Subcutaneous abdominal adipose tissue (tissue), 5 donors: ENCODE measurements at regions not wholly inside any gene's neighbourhood (a gene's known extent, or its start where the extent isn't known, plus 50 kb on each side); places are given as distances from the start of the nearest gene placed in this dataset.
"Not testable (repeated sequence)": the region's sequence is repeated elsewhere in the genome, so short reads cannot be mapped to it uniquely, and the experiment has no call there.

Experiments used
- H3K27ac ChIP-seq: one replicate; pipeline ENCODE4 v1.7.0; 2013; ENCODE audit warnings: low read depth, mild to moderate bottlenecking, inconsistent platforms, low read length, moderate library complexity
- H3K27me3 ChIP-seq, 5 donors: one replicate each; pipeline ENCODE4 v1.7.0; 2013; ENCODE audit warnings: low read length in 5 of 5, inconsistent platforms in 1 of 5; ENCODE audit not compliant: control insufficient read depth in 5 of 5, insufficient read depth in 4 of 5
- H3K36me3 ChIP-seq, 5 donors: one replicate each; pipeline ENCODE4 v1.7.0; 2013; ENCODE audit warnings: low read length in 5 of 5; ENCODE audit not compliant: control insufficient read depth in 5 of 5, insufficient read depth in 5 of 5
- H3K4me1 ChIP-seq, 5 donors: one replicate each; pipeline ENCODE4 v1.7.0; 2013; ENCODE audit warnings: low read length in 5 of 5, mild to moderate bottlenecking in 3 of 5, moderate library complexity in 1 of 5; ENCODE audit not compliant: control insufficient read depth in 5 of 5, insufficient read depth in 5 of 5
- H3K4me3 ChIP-seq, 5 donors: one replicate each; pipeline ENCODE4 v1.7.0; 2013; ENCODE audit warnings: low read length in 5 of 5, low read depth in 1 of 5
- H3K9ac ChIP-seq, 5 donors: one replicate each; pipeline ENCODE4 v1.7.0; 2013; ENCODE audit warnings: low read length in 5 of 5, mild to moderate bottlenecking in 4 of 5, moderate library complexity in 3 of 5
- H3K9me3 ChIP-seq, 5 donors: one replicate each; pipeline ENCODE4 v1.7.0; 2013; ENCODE audit warnings: low read length in 5 of 5; ENCODE audit not compliant: control insufficient read depth in 5 of 5
- donor health status: healthy.
- donor health status: healthy.
- donor health status: healthy.
- donor health status: healthy.
- donor health status: healthy.

- Histone ChIP-seq H3K36me3 (no peaks in the 10 kb centered on the region), H3K27me3 (no peaks in the 10 kb centered on the region), H3K9me3 (peaks cover 0 to 2% (median 0%) of the 10 kb centered on the region in 5 donors), H3K4me1 (no peaks in the 10 kb centered on the region), H3K27ac (no peak overlapping the region), H3K9ac (no peak overlapping the region), H3K4me3 (no peak overlapping the region)
Observed at GRCh38 chr1:99482750-99483149, 163.2 kb upstream of the PALMD start.

DNA sequence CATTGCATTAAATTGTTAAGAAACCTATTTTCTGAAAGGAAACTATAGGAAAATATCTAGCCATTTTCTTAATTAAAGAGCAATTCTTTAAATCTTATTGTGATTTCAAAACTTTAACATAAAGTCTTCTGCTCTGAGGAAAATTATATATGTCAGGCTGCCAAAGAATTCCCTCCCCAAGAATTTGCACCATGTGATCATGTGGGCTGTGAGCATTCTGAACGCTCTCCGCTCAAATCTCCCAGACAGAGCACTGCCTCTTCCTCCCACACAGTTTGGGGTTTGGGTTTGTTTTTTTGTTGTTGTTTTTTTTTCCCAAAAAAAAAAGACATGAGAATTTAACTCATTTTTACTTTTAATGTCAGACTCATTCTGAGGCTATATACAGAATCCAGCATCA, 155.9 kb upstream of the PALMD start:
- H3K4me1 ChIP-seq, result peaks cover 0 to 3% (median 0%) of the 10 kb centered on the region in 5 donors
- H3K27ac ChIP-seq, result no peak overlapping the region
- no peak overlapping the region for H3K4me3 ChIP-seq
- H3K36me3 ChIP-seq, result no peaks in the 10 kb centered on the region
- H3K27me3 ChIP-seq, result no peaks in the 10 kb centered on the region
- no peak overlapping the region for H3K9ac ChIP-seq
- H3K9me3 ChIP-seq, result no peaks in the 10 kb centered on the region

DNA sequence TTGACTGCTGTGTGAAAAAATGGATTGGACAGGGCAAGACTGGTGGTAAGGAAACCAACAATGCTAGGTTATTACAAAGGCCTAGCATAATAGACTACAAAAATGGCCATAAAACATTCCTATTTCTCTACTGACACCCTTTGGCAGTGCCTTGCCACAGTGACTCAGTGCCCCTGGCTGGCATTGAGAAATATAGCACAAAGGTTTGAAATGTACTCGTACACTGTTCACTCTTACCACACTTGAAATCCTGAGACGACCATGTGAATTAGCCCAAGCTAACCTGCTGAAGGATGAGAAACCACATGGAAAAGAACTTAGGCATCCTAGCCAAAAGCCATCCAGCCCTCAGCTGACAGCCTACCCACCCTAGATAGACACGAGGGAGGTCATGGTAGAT, 149.8 kb upstream of the PALMD start:
- Histone ChIP-seq H3K4me3 (no peak overlapping the region), H3K9me3 (no peaks in the 10 kb centered on the region), H3K4me1 (peaks cover 0 to 11% (median 8%) of the 10 kb centered on the region in 5 donors), H3K27me3 (no peaks in the 10 kb centered on the region), H3K9ac (no peak overlapping the region), H3K27ac (peak overlapping the region; percentile 48), H3K36me3 (no peaks in the 10 kb centered on the region)

DNA sequence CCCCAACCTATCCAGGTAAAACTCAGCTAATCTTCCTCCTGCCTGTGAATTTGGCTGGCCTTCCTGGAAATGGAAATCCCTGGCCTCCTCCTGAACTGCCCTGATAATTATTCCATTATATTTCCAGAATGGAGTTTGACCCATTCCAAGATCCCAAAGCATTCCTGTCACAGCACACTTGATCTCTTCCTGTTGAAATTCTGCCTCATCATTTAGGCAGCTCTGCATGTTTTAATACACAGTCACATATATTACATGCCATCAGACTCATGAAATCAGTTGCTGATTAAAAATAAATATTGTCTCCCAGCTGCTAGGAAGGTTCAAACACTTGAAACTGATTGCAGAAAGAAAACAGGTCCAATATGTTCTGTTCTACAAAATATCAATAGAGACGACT, 148.2 kb upstream of the PALMD start:
- Histone ChIP-seq H3K4me1 (peaks cover 0 to 11% (median 8%) of the 10 kb centered on the region in 5 donors), H3K36me3 (no peaks in the 10 kb centered on the region), H3K9me3 (no peaks in the 10 kb centered on the region), H3K27me3 (no peaks in the 10 kb centered on the region), H3K4me3 (no peak overlapping the region), H3K9ac (no peak overlapping the region), H3K27ac (no peak overlapping the region)

- H3K4me1 ChIP-seq, result peaks cover 0 to 11% (median 8%) of the 10 kb centered on the region in 5 donors
- H3K9ac ChIP-seq, result no peak overlapping the region
- no peaks in the 10 kb centered on the region for H3K27me3 ChIP-seq
- no peaks in the 10 kb centered on the region for H3K36me3 ChIP-seq
- no peaks in the 10 kb centered on the region for H3K9me3 ChIP-seq
- H3K4me3 ChIP-seq, result no peak overlapping the region
- H3K27ac ChIP-seq, result no peak overlapping the region
Observed at GRCh38 chr1:99500541-99500940, 145.4 kb upstream of the PALMD start.

DNA sequence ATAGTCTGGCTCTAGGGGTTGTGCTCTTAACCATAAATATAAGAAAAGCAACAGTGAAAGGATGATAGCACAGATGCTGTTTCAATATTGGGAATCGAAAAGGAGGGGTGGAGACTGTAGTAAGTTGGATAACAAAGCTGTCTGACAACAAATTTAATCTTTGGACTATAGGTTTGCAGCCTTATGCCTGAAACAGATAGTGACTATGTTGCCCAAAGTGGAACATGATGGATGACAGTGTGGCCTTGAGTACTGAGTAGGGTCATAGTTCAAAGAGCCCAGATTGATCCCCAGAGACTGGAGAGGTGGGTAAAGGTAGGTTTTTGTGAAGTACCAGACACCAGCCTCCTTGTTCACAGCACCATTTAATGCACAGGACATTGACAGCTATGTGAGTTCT, 144.0 kb upstream of the PALMD start:
- Histone ChIP-seq H3K4me3 (no peak overlapping the region), H3K36me3 (no peaks in the 10 kb centered on the region), H3K9ac (no peak overlapping the region), H3K27ac (no peak overlapping the region), H3K4me1 (peaks cover 0 to 2% (median 0%) of the 10 kb centered on the region in 5 donors), H3K9me3 (no peaks in the 10 kb centered on the region), H3K27me3 (no peaks in the 10 kb centered on the region)

DNA sequence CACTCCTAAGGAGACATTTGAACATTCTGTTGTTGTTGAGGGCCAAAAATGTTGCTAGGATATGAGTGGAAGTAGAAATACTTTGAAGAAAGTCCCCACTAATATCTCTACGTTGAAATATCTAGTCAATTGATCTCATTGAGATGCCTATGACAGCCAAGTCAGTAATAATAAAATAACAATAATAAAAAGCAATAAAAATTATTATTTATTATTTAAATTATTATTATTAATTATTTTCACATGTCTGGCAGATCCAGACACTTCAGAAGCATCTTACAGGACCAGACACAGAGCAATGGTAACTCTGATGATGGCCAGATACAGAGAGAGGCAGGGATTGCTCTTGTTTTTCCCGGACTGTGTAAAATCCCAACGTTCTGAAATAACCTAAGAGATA, 143.5 kb upstream of the PALMD start:
- Histone ChIP-seq H3K4me1 (peaks cover 0 to 2% (median 0%) of the 10 kb centered on the region in 5 donors), H3K36me3 (no peaks in the 10 kb centered on the region), H3K9me3 (no peaks in the 10 kb centered on the region), H3K9ac (no peak overlapping the region), H3K4me3 (no peak overlapping the region), H3K27ac (peak overlapping the region; percentile 15), H3K27me3 (no peaks in the 10 kb centered on the region)

DNA sequence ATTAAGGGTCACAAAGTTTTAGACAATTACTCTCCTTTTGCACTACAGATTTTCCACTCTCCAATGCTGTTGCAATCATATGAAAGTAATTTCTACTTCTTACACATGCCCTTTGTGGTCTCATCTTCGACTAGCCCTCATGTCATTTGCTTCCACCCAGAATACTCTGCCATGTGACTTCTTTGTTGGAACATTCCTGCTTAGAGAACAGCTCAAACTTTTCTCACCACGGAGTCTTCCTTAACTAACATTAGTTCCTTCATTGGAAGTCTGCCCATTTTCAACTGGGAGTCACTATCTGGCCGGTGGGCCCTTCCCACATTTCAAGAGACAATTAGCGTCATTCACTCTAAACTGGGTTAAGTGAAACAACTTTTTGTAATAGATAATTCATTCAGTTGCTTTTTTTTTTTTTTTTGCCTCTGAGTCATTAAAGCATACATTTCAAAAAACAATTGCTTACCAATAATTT, 142.6 kb upstream of the PALMD start:
- Histone ChIP-seq H3K9me3 (no peaks in the 10 kb centered on the region), H3K9ac (no peak overlapping the region), H3K27ac (no peak overlapping the region)

DNA sequence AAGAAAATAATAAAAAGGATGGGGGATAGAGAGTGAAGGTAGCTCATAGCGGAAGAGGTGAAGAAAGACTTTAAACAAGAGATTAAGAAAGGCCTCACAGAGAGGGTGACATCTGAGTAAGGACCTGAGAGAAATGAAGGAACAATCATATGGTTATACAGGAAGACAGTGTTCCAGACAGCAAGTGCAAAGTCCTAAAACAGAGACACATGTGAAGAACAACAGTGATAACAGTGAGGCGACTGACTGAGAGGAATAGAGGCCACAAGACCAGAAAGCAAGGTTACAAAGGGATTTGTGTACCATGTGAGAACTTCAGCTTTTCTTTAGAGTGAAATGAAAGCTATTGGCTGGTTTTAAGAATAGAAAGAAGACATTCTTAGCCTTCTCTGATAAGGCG, 141.6 kb upstream of the PALMD start:
- no peak overlapping the region for H3K27ac ChIP-seq
- no peaks in the 10 kb centered on the region for H3K9me3 ChIP-seq
- H3K9ac ChIP-seq, result no peak overlapping the region
- no peaks in the 10 kb centered on the region for H3K27me3 ChIP-seq
- peaks cover 0 to 2% (median 0%) of the 10 kb centered on the region in 5 donors for H3K4me1 ChIP-seq
- H3K4me3 ChIP-seq, result no peak overlapping the region
- no peaks in the 10 kb centered on the region for H3K36me3 ChIP-seq

More for the DNA sequence above, 142.6 kb upstream of the PALMD start:
- Histone ChIP-seq H3K27me3 (no peaks in the 10 kb centered on the region), H3K4me1 (peaks cover 0 to 2% (median 0%) of the 10 kb centered on the region in 5 donors), H3K4me3 (no peak overlapping the region), H3K36me3 (no peaks in the 10 kb centered on the region)

DNA sequence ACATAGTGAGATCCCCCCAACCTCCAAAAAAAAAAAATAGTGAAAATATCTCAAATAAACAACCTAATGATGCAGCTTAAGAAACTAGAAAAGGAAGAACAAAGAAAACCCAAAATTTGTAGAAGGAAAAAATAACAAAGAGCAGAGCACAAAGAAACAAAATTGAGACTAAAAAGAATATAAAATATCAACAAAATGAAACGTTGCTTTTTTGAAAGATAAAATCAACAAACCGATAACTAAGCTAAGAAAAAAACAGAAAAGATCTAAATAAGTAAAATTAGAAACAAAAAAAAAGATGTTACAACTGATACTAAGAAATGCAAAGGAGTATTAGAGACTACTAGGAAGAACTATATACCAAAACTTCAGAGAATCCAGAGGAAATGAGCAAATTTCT, 139.3 kb upstream of the PALMD start:
- Histone ChIP-seq H3K27me3 (no peaks in the 10 kb centered on the region), H3K36me3 (no peaks in the 10 kb centered on the region), H3K9ac (no peak overlapping the region), H3K9me3 (no peaks in the 10 kb centered on the region), H3K4me3 (no peak overlapping the region), H3K4me1 (peaks cover 0 to 2% (median 0%) of the 10 kb centered on the region in 5 donors), H3K27ac (no peak overlapping the region)

DNA sequence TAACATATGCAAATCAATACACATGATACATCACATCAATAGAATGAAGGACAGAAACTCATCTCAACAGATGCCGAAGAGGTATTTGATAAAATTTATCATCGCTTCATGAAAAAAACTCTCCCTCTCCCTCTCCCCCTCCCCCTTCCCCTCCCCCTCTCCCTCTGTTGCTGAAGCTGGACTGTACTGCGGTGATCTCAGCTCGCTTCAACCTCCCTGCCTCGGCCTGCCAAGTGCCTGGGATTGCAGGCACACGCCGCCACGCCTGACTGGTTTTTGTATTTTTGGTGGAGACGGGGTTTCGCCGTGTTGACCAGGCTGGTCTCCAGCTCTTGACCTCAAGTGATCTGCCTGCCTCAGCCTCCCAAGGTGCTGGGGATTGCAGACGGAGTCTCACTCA, 138.5 kb upstream of the PALMD start:
- not testable (repeated sequence) for H3K9me3 ChIP-seq, H3K27me3 ChIP-seq, H3K4me1 ChIP-seq, H3K36me3 ChIP-seq, H3K4me3 ChIP-seq, H3K9ac ChIP-seq, H3K27ac ChIP-seq
